HG02981 (cell line): ENCODE measurements at regions not wholly inside any gene's neighbourhood (a gene's known extent, or its start where the extent isn't known, plus 50 kb on each side); places are given as distances from the start of the nearest gene placed in this dataset.

Source experiments
- ATAC-seq: cut with Tn5 transposase; IDR thresholded peaks from one replicate; pipeline ENCODE4 v1.9.1; 2021; ENCODE audit warnings: mild to moderate bottlenecking, moderate library complexity; ENCODE audit not compliant: unreplicated experiment

- no peak for ATAC-seq
These were observed 76.8 kb upstream of the FOXP4 start for GRCh38 chr6:41469156-41470028.

GRCh38 chr6:41470029-41470330 lies 76.2 kb upstream of the FOXP4 start:
- ATAC-seq: no peak

- no peak for ATAC-seq
These were observed 75.7 kb upstream of the FOXP4 start for GRCh38 chr6:41470331-41471063.

- ATAC-seq: no peak
These were observed 74.9 kb upstream of the FOXP4 start for GRCh38 chr6:41471064-41471895.

GRCh38 chr6:41474213-41474933 lies 71.8 kb upstream of the FOXP4 start:
- ATAC-seq: no peak

- ATAC-seq: no peak
These were observed 71.0 kb upstream of the FOXP4 start for GRCh38 chr6:41475164-41475563.

- no peak for ATAC-seq
These were observed 70.3 kb upstream of the FOXP4 start for GRCh38 chr6:41475737-41476357.

- ATAC-seq: no peak
These were observed 69.8 kb upstream of the FOXP4 start for GRCh38 chr6:41476401-41476800.

GRCh38 chr6:41477572-41477971 lies 68.6 kb upstream of the FOXP4 start:
- ATAC-seq: no peak

- no peak for ATAC-seq
These were observed 62.2 kb upstream of the FOXP4 start for GRCh38 chr6:41483943-41484342.

GRCh38 chr6:41487860-41488432 lies 58.2 kb upstream of the FOXP4 start:
- ATAC-seq: no peak

- no peak for ATAC-seq
These were observed 57.6 kb upstream of the FOXP4 start for GRCh38 chr6:41488433-41489119.

GRCh38 chr6:41489120-41489851 lies 56.9 kb upstream of the FOXP4 start:
- no peak for ATAC-seq

GRCh38 chr6:41492261-41492891 lies 53.8 kb upstream of the FOXP4 start:
- ATAC-seq: no peak

- no peak for ATAC-seq
These were observed 51.7 kb upstream of the FOXP4 start for GRCh38 chr6:41494212-41495110.
